GM23248 (cell line): ENCODE measurements at regions not wholly inside any gene's neighbourhood (a gene's known extent, or its start where the extent isn't known, plus 50 kb on each side); places are given as distances from the start of the nearest gene placed in this dataset.

Experiments used
- DNase-seq: peaks from one replicate; pipeline ENCODE4 v3.0.0-alpha.2; 2015
- H2AFZ ChIP-seq: fragments of 200-600 bp; sonication (generic); 2 replicates; pipeline ENCODE4 v1.6.1; 2016; ENCODE audit warnings: antibody characterized with exemption
- H3F3A ChIP-seq: fragments of 200-600 bp; sonication (generic); 2 replicates; pipeline ENCODE4 v1.6.1; 2016; ENCODE audit warnings: mild to moderate bottlenecking, antibody characterized with exemption, mixed run types; ENCODE audit not compliant: insufficient read depth
- H3K27ac ChIP-seq: fragments of 200-600 bp; sonication (generic); 2 replicates; pipeline ENCODE4 v1.5.1; 2016; ENCODE audit warnings: mild to moderate bottlenecking
- H3K27me3 ChIP-seq: fragments of 200-600 bp; sonication (generic); replicated peaks from 2 replicates; pipeline ENCODE4 v1.6.1; 2016; ENCODE audit warnings: mild to moderate bottlenecking; ENCODE audit not compliant: insufficient read depth
- H3K36me3 ChIP-seq: fragments of 200-600 bp; sonication (generic); 2 replicates; pipeline ENCODE4 v1.6.1; 2016; ENCODE audit warnings: low read depth, mild to moderate bottlenecking
- H3K4me1 ChIP-seq: fragments of 200-600 bp; sonication (generic); 2 replicates; pipeline ENCODE4 v1.6.1; 2016; ENCODE audit warnings: mild to moderate bottlenecking; ENCODE audit not compliant: insufficient read depth
- H3K4me2 ChIP-seq: fragments of 200-600 bp; sonication (generic); one replicate; pipeline ENCODE4 v1.6.1; 2016; ENCODE audit warnings: mild to moderate bottlenecking; ENCODE audit not compliant: unreplicated experiment
- H3K4me3 ChIP-seq: fragments of 200-600 bp; sonication (generic); 2 replicates; pipeline ENCODE4 v1.5.1; 2016; ENCODE audit warnings: mild to moderate bottlenecking
- H3K79me2 ChIP-seq: fragments of 200-600 bp; sonication (generic); 2 replicates; pipeline ENCODE4 v1.6.1; 2016; ENCODE audit warnings: mild to moderate bottlenecking; ENCODE audit not compliant: insufficient read depth
- H3K9ac ChIP-seq: fragments of 200-600 bp; sonication (generic); 2 replicates; pipeline ENCODE4 v1.6.1; 2016; ENCODE audit warnings: mild to moderate bottlenecking
- H3K9me2 ChIP-seq: fragments of 200-600 bp; sonication (generic); 2 replicates; pipeline ENCODE4 v1.6.1; 2016; ENCODE audit warnings: mixed run types, mild to moderate bottlenecking, moderate library complexity; ENCODE audit not compliant: insufficient read depth
- H3K9me3 ChIP-seq: fragments of 200-600 bp; sonication (generic); one replicate; pipeline ENCODE4 v1.6.1; 2017; ENCODE audit warnings: low read depth
- H4K20me1 ChIP-seq: fragments of 200-600 bp; sonication (generic); 2 replicates; pipeline ENCODE4 v1.6.0; 2016; ENCODE audit not compliant: insufficient read depth
- EZH2 ChIP-seq: fragments of 200-600 bp; sonication (generic); IDR thresholded peaks from 2 replicates; pipeline ENCODE4 v1.6.1; 2018; ENCODE audit warnings: antibody characterized with exemption, mild to moderate bottlenecking; ENCODE audit not compliant: insufficient read depth, poor library complexity, severe bottlenecking
- EZH2phosphoT487 ChIP-seq: fragments of 200-600 bp; sonication (generic); IDR thresholded peaks from 2 replicates; pipeline ENCODE4 v1.6.1; 2018; ENCODE audit warnings: antibody characterized with exemption, moderate library complexity, mild to moderate bottlenecking, low read depth; ENCODE audit not compliant: insufficient read depth
- WGBS, 2 experiments: methylation state at CpG; one replicate each; pipeline ENCODE4 v1.1.6; 2015 to 2017; ENCODE audit warnings: low lambda C conversion rate in 2 of 2, low coverage in 1 of 2; ENCODE audit errors: missing lambda C conversion rate in 2 of 2; 5-methylcytosine and 5-hydroxymethylcytosine counted together
- in situ Hi-C: fragments of 300-500 bp; cut with MboI; formaldehyde crosslinking; loops from 2 replicates; pipeline ENCODE4 v1.15.0; 2020

- Histone ChIP-seq H3K27ac (no peak overlapping the region), H3K9me3 (no peaks in the 10 kb centered on the region), H3K9me2 (no peaks in the 10 kb centered on the region), H3K4me2 (no peak overlapping the region), H4K20me1 (no peaks in the 10 kb centered on the region), H3K79me2 (no peaks in the 10 kb centered on the region), H3K36me3 (no peaks in the 10 kb centered on the region), H2AFZ (0 out of 2 replicates have a peak overlapping the region, but pooled peaks have one; percentile 13), H3K4me3 (no peak overlapping the region), H3K27me3 (no peaks in the 10 kb centered on the region), H3K9ac (no peak overlapping the region), H3F3A (no peaks in the 10 kb centered on the region), H3K4me1 (peaks cover 12% of the 10 kb centered on the region)
- 20 to 30% methylated on average over 2 of the region's 2 CpGs for WGBS, 2 experiments
- in situ Hi-C loops = no loop called here
- no peak for TF ChIP-seq EZH2
- TF ChIP-seq EZH2phosphoT487 = no peak
- DNase-seq = peak; percentile 20
Observed at GRCh38 chr5:93208141-93208751, 372.8 kb downstream of the NR2F1-AS1 start.

GRCh38 chr5:93206203-93206602, 374.8 kb downstream of the NR2F1-AS1 start:
- no peak overlapping the region for H2AFZ ChIP-seq
- H3K27ac ChIP-seq = no peak overlapping the region
- H3K4me3 ChIP-seq = no peak overlapping the region
- no peaks in the 10 kb centered on the region for H3K9me2 ChIP-seq
- H3K4me2 ChIP-seq = no peak overlapping the region
- in situ Hi-C loops = no loop called here
- no peak for DNase-seq
- H3K4me1 ChIP-seq = peaks cover 12% of the 10 kb centered on the region
- H3K27me3 ChIP-seq = no peaks in the 10 kb centered on the region
- TF ChIP-seq EZH2 (no peak), EZH2phosphoT487 (no peak)
- H3K9me3 ChIP-seq = no peaks in the 10 kb centered on the region
- no peak overlapping the region for H3K9ac ChIP-seq
- no peaks in the 10 kb centered on the region for H3K36me3 ChIP-seq
- no peaks in the 10 kb centered on the region for H3K79me2 ChIP-seq
- WGBS, 2 experiments = 79 to 83% methylated on average over 3 of the region's 3 CpGs
- no peaks in the 10 kb centered on the region for H3F3A ChIP-seq
- H4K20me1 ChIP-seq = no peaks in the 10 kb centered on the region

GRCh38 chr5:93201061-93201460, 380.0 kb downstream of the NR2F1-AS1 start:
- in situ Hi-C loops = no loop called here
- Histone ChIP-seq H3K27me3 (no peaks in the 10 kb centered on the region), H3K9me2 (no peaks in the 10 kb centered on the region), H3K79me2 (no peaks in the 10 kb centered on the region), H2AFZ (peak overlapping the region; percentile 22; the same call in 1 of the 2 replicates), H3K27ac (no peak overlapping the region), H3K4me1 (no peaks in the 10 kb centered on the region), H3K9ac (no peak overlapping the region), H3F3A (no peaks in the 10 kb centered on the region), H3K4me3 (no peak overlapping the region), H4K20me1 (no peaks in the 10 kb centered on the region), H3K9me3 (no peaks in the 10 kb centered on the region), H3K4me2 (no peak overlapping the region), H3K36me3 (no peaks in the 10 kb centered on the region)
- WGBS, 2 experiments = 64 to 67% methylated on average over 5 of the region's 5 CpGs
- TF ChIP-seq EZH2phosphoT487 = no peak
- no peak for TF ChIP-seq EZH2
- DNase-seq = no peak

GRCh38 chr5:93196986-93197385, 384.0 kb downstream of the NR2F1-AS1 start:
- WGBS, 2 experiments = 94% methylated on average over 1 of the region's 1 CpG
- Histone ChIP-seq H3F3A (peaks cover 10% of the 10 kb centered on the region), H3K9ac (no peak overlapping the region), H3K27ac (no peak overlapping the region), H3K9me2 (no peaks in the 10 kb centered on the region), H4K20me1 (no peaks in the 10 kb centered on the region), H3K4me2 (no peak overlapping the region), H3K4me1 (peaks cover 17% of the 10 kb centered on the region), H3K9me3 (no peaks in the 10 kb centered on the region), H3K27me3 (no peaks in the 10 kb centered on the region), H3K36me3 (no peaks in the 10 kb centered on the region), H3K4me3 (no peak overlapping the region), H2AFZ (no peak overlapping the region), H3K79me2 (no peaks in the 10 kb centered on the region)
- TF ChIP-seq EZH2 (no peak), EZH2phosphoT487 (no peak)
- DNase-seq = no peak
- in situ Hi-C loops = no loop called here
